ENCODE measurements at regions not wholly inside any gene's neighbourhood (a gene's known extent, or its start where the extent isn't known, plus 50 kb on each side); places are given as distances from the start of the nearest gene placed in this dataset.

DNA sequence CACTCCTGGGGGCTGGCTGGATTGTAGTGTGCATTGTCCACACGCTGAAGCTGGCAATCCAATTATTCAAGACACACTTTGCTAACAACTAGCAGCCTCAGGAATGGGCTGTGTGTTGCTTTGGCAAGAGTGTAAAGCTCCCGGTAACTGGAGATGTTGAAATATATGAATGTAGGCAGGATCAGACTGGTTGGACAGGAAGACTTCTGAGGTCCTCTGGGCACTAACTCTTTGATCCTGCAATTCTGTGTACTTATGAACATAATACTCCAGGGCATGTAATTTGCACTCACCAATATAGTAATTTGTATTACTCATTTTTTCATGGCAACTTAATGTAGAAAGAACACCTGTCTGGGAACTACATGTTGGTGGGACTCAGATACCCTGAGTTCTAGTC lies 106.7 kb upstream of the SLC28A3 start:
- in situ Hi-C loops (cut with MboI; ENCODE audit: low sequenced_read_pairs in 4 of 4), result no loop called here

DNA sequence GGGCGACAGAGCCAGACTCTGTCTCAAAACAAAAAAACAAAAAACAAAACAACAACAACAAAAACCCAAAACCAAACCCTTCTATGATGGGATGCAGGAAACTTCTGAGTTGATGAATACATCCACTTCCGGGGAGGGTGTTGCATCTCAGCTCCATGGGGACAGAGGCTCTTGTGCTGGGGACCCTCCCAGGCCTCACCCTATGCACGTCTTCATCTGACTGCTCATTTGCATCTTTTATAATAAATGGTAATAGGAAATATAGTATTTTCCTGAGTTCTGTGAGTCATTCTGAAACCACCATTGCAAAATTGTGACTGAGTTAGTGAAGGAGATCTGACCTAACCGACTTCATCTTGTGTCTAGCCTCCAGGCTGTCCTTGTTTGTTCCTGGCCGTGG lies 109.5 kb upstream of the SLC28A3 start:
- in situ Hi-C loops (cut with MboI; ENCODE audit: low sequenced_read_pairs in 4 of 4) (no loop called here), intact Hi-C loops (cut with DNase I; ENCODE audit: low total_unique reads) (no loop called here)
- TF ChIP-seq, protein P1, sequence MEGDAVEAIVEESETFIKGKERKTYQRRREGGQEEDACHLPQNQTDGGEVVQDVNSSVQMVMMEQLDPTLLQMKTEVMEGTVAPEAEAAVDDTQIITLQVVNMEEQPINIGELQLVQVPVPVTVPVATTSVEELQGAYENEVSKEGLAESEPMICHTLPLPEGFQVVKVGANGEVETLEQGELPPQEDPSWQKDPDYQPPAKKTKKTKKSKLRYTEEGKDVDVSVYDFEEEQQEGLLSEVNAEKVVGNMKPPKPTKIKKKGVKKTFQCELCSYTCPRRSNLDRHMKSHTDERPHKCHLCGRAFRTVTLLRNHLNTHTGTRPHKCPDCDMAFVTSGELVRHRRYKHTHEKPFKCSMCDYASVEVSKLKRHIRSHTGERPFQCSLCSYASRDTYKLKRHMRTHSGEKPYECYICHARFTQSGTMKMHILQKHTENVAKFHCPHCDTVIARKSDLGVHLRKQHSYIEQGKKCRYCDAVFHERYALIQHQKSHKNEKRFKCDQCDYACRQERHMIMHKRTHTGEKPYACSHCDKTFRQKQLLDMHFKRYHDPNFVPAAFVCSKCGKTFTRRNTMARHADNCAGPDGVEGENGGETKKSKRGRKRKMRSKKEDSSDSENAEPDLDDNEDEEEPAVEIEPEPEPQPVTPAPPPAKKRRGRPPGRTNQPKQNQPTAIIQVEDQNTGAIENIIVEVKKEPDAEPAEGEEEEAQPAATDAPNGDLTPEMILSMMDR (IDR thresholded peaks at IDR 0.05 in 4 of 5, conservative IDR thresholded peaks at IDR 0.05 in 1 of 5), result no peak
- no peak for TF ChIP-seq POLR2A (IDR thresholded peaks at IDR 0.05)
- ATAC-seq, result no peak
- no peak for DNase-seq
- no peaks in the 10 kb centered on the region for H3K36me3 ChIP-seq
- H3K27me3 ChIP-seq, result no peaks in the 10 kb centered on the region
- H3K27ac ChIP-seq, result no peak overlapping the region
- no peaks in the 10 kb centered on the region for H3K4me1 ChIP-seq
- H3K4me3 ChIP-seq, result no peak overlapping the region
- no peaks in the 10 kb centered on the region for H3K9me3 ChIP-seq

More for the DNA sequence above, 106.7 kb upstream of the SLC28A3 start:
- Histone ChIP-seq H3K9me3 (no peaks in the 10 kb centered on the region), H3K36me3 (no peaks in the 10 kb centered on the region), H3K27me3 (no peaks in the 10 kb centered on the region), H3K4me3 (no peak overlapping the region), H3K4me1 (no peaks in the 10 kb centered on the region), H3K27ac (no peak overlapping the region)
- no peak for TF ChIP-seq POLR2A (IDR thresholded peaks at IDR 0.05)
- TF ChIP-seq, protein P1 (IDR thresholded peaks at IDR 0.05 in 4 of 5, conservative IDR thresholded peaks at IDR 0.05 in 1 of 5), result no peak
- no peak for ATAC-seq
- no peak for DNase-seq
- intact Hi-C loops (cut with DNase I; ENCODE audit: low total_unique reads), result no loop called here

GRCh38 chr9:84456527-84456926 lies 116.0 kb upstream of the SLC28A3 start:
- no peak overlapping the region for H3K27ac ChIP-seq
- no peak for ATAC-seq
- no peaks in the 10 kb centered on the region for H3K4me1 ChIP-seq
- H3K4me3 ChIP-seq, result no peak overlapping the region
- in situ Hi-C loops (cut with MboI; ENCODE audit: low sequenced_read_pairs in 4 of 4), result no loop called here
- no peak for DNase-seq
- H3K9me3 ChIP-seq, result no peaks in the 10 kb centered on the region
- intact Hi-C loops (cut with DNase I; ENCODE audit: low total_unique reads), result no loop called here
- TF ChIP-seq, protein P1 (IDR thresholded peaks at IDR 0.05 in 4 of 5, conservative IDR thresholded peaks at IDR 0.05 in 1 of 5), result no peak
- no peak for TF ChIP-seq POLR2A (IDR thresholded peaks at IDR 0.05)
- no peaks in the 10 kb centered on the region for H3K36me3 ChIP-seq
- H3K27me3 ChIP-seq, result no peaks in the 10 kb centered on the region

GRCh38 chr9:84460695-84461094 lies 120.1 kb upstream of the SLC28A3 start:
- H3K36me3 ChIP-seq, result no peaks in the 10 kb centered on the region
- H3K27me3 ChIP-seq, result no peaks in the 10 kb centered on the region
- TF ChIP-seq POLR2A (IDR thresholded peaks at IDR 0.05), result no peak
- TF ChIP-seq, protein P1 (IDR thresholded peaks at IDR 0.05 in 4 of 5, conservative IDR thresholded peaks at IDR 0.05 in 1 of 5), result no peak
- no peak for DNase-seq
- ATAC-seq, result no peak
- H3K9me3 ChIP-seq, result no peaks in the 10 kb centered on the region
- H3K4me3 ChIP-seq, result no peak overlapping the region
- in situ Hi-C loops (cut with MboI; ENCODE audit: low sequenced_read_pairs in 4 of 4) (no loop called here), intact Hi-C loops (cut with DNase I; ENCODE audit: low total_unique reads) (no loop called here)
- H3K27ac ChIP-seq, result no peak overlapping the region
- H3K4me1 ChIP-seq, result no peaks in the 10 kb centered on the region

DNA sequence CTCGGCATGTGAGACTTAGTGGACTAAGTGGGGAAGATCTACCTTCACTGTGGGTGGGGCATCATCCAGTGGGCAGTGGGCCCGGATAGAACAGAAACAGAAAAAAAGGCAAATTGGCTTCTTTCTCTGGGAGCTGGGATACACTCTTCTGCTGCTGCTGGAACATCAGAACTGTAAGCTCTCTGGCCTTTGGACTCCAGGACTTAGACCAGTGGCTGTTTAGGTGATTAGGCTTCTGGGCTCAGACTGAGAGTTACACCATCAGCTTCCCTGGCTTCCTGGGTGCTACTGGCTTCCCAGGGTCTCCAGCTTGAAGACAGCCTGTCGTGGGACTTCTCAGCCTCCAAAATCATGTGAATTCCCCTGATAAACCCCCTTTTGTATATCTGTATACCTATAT lies 122.7 kb upstream of the SLC28A3 start:
- ATAC-seq (no peak), DNase-seq (no peak)
- Histone ChIP-seq H3K4me1 (no peaks in the 10 kb centered on the region), H3K27me3 (no peaks in the 10 kb centered on the region), H3K4me3 (no peak overlapping the region), H3K36me3 (no peaks in the 10 kb centered on the region), H3K9me3 (no peaks in the 10 kb centered on the region), H3K27ac (no peak overlapping the region)
- intact Hi-C loops (cut with DNase I; ENCODE audit: low total_unique reads) (no loop called here), in situ Hi-C loops (cut with MboI; ENCODE audit: low sequenced_read_pairs in 4 of 4) (no loop called here)
- TF ChIP-seq, protein P1 (IDR thresholded peaks at IDR 0.05 in 4 of 5, conservative IDR thresholded peaks at IDR 0.05 in 1 of 5), result no peak
- TF ChIP-seq POLR2A (IDR thresholded peaks at IDR 0.05), result no peak
